GM11168 (cell line): ENCODE measurements at regions not wholly inside any gene's neighbourhood (a gene's known extent, or its start where the extent isn't known, plus 50 kb on each side); places are given as distances from the start of the nearest gene placed in this dataset.

ENCODE experiments used
- in situ Hi-C: fragments of 300-500 bp; cut with MboI; formaldehyde crosslinking; loops from one replicate; pipeline ENCODE4 v1.12.0; 2022; ENCODE audit warnings: low sequenced_read_pairs; ENCODE audit not compliant: unreplicated experiment

- in situ Hi-C loops: no loop called here
These were observed 57.0 kb upstream of the MSN start for GRCh38 chrX:65610481-65610880.

DNA sequence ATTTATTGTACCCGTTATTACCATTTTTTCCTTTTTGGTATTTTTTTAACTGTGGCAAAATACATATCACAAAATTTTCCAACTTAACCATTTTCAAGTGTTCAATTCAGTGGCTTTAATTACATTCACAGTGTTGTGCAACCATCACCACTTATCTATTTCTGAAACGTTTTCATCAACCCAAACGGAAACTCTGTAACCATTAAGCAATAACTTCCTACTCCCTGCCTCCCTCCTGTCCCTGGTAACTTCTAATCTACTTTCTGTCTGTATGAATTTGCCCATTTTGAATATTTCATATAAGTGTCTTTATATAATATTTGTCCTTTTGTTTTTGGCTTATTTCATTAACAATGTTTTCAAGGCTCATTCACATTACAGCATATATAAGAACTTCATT, 57.4 kb upstream of the MSN start:
- in situ Hi-C loops: no loop called here

GRCh38 chrX:65609237-65609636, 58.2 kb upstream of the MSN start:
- in situ Hi-C loops: no loop called here

- in situ Hi-C loops: no loop called here
These were observed 59.4 kb upstream of the MSN start for GRCh38 chrX:65608026-65608425.

GRCh38 chrX:65607070-65607742, 60.2 kb upstream of the MSN start:
- in situ Hi-C loops: no loop called here

DNA sequence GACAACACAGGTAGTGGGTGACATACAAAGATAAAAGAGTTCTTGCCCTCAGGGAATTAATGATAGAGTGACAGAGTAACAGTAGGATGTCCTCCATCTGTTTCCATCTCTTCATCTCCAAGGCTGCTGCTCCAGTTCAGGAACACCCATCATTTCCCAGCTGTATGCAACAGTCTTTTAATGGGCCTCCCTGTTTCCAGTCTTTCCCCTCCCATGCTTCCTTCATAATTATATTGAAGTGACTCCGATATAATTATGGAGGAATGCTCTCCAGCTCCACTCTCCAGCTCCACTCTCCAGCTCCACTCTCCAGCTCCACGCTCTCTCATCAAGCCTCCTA, 65.3 kb upstream of the MSN start:
- in situ Hi-C loops: no loop called here

- in situ Hi-C loops: no loop called here
These were observed 65.8 kb upstream of the MSN start for GRCh38 chrX:65601530-65602220.

DNA sequence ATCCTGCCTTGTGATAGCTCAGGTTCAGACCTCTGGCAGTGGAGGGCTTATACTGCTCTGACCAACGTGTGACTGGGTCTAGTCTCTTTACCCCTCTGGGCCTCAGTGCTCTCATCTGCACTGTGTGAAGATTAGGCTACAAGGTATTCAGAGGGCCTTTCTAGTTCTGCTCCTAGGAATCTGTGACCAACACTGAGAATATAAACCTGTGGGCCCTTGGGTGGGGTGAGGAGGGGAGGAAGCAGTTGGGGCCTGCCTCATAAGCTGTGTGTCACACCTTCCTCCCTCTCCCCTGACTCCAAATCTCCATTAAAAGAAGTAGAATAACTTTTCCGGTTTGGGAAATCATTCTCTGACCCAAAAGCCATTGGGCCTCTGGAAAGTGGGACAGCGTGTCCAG, 66.3 kb upstream of the MSN start:
- in situ Hi-C loops: no loop called here

DNA sequence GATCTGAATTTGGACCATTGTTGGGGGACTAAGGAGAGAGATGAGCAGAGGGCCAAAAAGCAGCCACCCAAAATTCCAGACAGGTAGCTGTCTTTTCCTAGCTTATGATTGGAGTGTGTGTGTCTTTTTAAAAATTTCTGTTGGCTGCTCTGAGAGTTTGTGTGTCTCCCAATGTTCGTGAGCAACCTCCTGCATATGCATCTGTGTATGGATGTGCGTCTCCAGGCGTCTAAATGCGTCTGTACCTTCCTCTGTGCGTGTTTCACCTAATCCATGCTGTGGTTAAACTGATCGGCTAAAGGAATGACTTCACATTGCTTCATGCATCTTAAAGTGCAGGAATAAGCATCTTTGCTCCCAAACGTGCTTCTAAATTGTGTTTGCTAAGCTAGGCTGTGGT, 65.5 kb upstream of the LAS1L start:
- in situ Hi-C loops: no loop called here

GRCh38 chrX:65598559-65599147, 64.1 kb upstream of the LAS1L start:
- in situ Hi-C loops: loop anchor here (10.0 to 25.0 kb wide), 2 partner anchors 126 to 1139 kb away; no protein-coding TSS in a partner anchor

GRCh38 chrX:65596270-65597034, 61.9 kb upstream of the LAS1L start:
- in situ Hi-C loops: loop anchor here (10.0 to 25.0 kb wide), 2 partner anchors 128 to 1141 kb away; no protein-coding TSS in a partner anchor

DNA sequence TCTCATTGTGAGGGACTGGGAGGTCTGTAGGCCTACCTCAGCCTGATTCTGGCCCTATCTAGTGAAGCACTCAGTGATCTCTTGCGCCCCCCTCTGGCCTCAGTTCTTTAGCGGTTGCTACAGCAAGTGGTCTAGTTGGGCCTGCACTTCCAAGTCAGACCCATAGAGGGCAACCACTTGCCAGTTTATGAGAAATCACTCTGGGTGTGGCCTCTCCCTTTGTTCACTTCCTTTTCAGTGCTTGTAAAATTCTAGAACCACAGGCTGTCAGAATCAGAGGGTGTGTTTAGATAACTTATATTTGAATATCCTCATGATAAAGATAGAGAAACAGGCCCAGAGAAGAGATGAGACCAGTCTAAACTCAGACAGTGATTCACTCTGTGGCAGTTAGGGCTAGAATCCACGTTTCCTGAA, 60.9 kb upstream of the LAS1L start:
- in situ Hi-C loops: loop anchor here (10.0 to 25.0 kb wide), 2 partner anchors 129 to 1142 kb away; no protein-coding TSS in a partner anchor

DNA sequence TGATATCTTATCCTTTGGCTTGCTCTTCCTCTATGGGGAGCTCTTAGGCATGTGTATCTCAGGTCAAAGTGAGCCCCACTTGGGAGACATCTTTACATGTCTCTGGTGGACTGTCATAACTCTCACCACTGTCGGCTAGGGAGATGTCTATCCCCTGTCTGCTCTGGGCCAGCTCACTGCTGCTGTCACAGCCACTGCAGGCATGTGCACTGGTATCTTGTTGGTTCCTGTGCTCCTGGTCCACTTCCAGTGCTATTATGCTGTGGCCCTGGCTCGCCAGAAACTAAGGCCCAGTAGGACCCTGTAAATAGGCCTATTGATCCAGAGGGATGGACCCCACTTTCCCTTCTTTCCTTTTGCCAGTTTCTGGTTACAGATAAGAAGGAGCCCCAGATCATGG, 56.6 kb upstream of the LAS1L start:
- in situ Hi-C loops: loop anchor here (10.0 to 25.0 kb wide), 2 partner anchors 134 to 1146 kb away; no protein-coding TSS in a partner anchor

GRCh38 chrX:65589304-65589703, 54.7 kb upstream of the LAS1L start:
- in situ Hi-C loops: loop anchor here (10.0 to 25.0 kb wide), 2 partner anchors 405 to 1148 kb away; no protein-coding TSS in a partner anchor

DNA sequence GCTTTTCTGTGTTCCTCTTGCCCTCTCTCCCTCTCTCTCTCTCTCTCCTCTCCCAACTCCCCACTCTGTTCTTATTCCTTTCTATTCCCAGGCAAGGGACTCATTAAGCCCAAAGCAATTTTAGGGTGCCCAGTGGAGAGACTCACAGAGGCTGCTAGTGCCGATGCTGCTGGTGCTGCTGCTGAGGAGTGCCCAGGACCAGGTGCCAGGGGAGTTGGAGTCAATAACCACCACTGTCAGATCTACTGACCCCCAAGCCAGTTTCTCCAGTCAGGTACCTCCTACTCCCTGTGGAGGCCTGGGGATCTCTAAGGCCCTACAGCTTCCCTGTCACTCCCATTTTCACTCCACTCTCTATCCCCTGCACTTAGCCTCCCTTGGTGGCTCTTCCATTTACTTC, 54.2 kb upstream of the LAS1L start:
- in situ Hi-C loops: loop anchor here (10.0 to 25.0 kb wide), 2 partner anchors 406 to 1149 kb away; no protein-coding TSS in a partner anchor

- in situ Hi-C loops: loop anchor here (10.0 to 25.0 kb wide), 2 partner anchors 407 to 1149 kb away; no protein-coding TSS in a partner anchor
These were observed 53.3 kb upstream of the LAS1L start for GRCh38 chrX:65587616-65588526.

- in situ Hi-C loops: loop anchor here (10.0 to 25.0 kb wide), 2 partner anchors 408 to 1151 kb away; no protein-coding TSS in a partner anchor
These were observed 51.9 kb upstream of the LAS1L start for GRCh38 chrX:65586491-65586890.

GRCh38 chrX:65585226-65585625, 50.6 kb upstream of the LAS1L start:
- in situ Hi-C loops: loop anchor here (10.0 to 25.0 kb wide), 2 partner anchors 410 to 1152 kb away; no protein-coding TSS in a partner anchor
